ENCODE measurements at regions not wholly inside any gene's neighbourhood (a gene's known extent, or its start where the extent isn't known, plus 50 kb on each side); places are given as distances from the start of the nearest gene placed in this dataset.
"Not testable (repeated sequence)": the region's sequence is repeated elsewhere in the genome, so short reads cannot be mapped to it uniquely, and the experiment has no call there.

DNA sequence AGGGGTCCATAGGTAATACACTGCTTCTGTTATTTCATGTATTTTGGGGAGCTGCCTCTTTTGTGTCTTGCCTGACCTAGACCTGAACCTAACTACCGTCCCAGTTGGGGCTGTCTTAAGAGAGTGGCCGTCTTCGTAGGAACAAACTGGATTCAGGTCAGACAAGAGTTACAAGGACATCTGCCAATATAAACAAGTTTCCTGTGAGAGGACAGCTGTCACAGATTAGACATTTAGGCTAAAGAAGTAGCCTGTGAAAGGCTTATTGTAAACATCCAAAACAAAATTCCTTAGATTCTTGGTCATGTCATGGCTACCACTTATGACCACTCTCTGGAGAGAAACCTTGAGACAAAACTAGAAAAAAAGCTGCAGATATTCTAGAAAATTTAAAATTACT lies 797.6 kb upstream of the AADAT start:
- CTCF ChIA-PET = interaction anchor here (0.7 kb wide), 1 partner anchor 34 kb away, joined by 4 read pairs; no protein-coding TSS in a partner anchor
- POLR2A ChIA-PET = interaction anchor here (0.6 to 1.1 kb wide), 2 partner anchors 14 to 1266 kb away, joined by 3 read pairs; no protein-coding TSS in a partner anchor
- intact Hi-C loops (cut with micrococcal nuclease) = no loop called here

DNA sequence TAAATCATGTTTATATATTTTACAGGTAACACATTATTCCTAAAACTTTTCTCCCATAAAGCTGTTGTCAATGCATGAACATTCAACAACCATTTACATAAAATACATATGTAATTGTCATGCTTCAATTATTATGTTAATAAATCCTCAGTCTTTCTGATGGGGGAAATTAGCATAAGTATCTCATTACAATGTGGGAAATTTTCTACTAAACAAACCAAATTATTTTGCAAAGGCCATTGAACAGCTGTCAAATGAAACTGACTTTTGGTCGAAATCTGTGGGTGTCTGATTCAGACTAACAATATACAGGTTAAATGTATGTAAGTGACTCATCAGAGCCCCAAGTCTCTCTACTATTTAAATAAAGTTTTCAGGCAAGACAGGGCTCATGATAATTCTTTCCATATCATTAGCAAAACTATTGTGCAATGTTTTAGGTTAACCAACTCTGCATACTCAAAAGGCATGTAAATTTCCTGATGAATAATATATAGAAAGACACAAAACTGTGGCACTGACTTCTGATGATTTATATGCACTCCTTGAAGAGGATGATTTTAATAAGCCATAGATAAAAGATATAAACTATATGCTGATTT lies 795.3 kb upstream of the AADAT start:
- Mint-ChIP-seq H3K4me1 (ENCODE audit: insufficient read depth, unreplicated experiment) (peaks cover 6% of the 10 kb centered on the region), H3K27ac (ENCODE audit: low read depth, unreplicated experiment) (no peak overlapping the region), H3K9me3 (ENCODE audit: unreplicated experiment) (no peaks in the 10 kb centered on the region), H3K27me3 (ENCODE audit: insufficient read depth, unreplicated experiment) (no peaks in the 10 kb centered on the region), H3K4me3 (ENCODE audit: unreplicated experiment) (no peak overlapping the region), H3K36me3 (ENCODE audit: insufficient read depth, unreplicated experiment) (no peaks in the 10 kb centered on the region)
- ChIA-PET CTCF (no interaction called here), POLR2A (no interaction called here)
- DNase-seq (ENCODE audit: unreplicated experiment) = peak; percentile 6
- intact Hi-C loops (cut with micrococcal nuclease) = no loop called here
- TF ChIP-seq, protein P1, sequence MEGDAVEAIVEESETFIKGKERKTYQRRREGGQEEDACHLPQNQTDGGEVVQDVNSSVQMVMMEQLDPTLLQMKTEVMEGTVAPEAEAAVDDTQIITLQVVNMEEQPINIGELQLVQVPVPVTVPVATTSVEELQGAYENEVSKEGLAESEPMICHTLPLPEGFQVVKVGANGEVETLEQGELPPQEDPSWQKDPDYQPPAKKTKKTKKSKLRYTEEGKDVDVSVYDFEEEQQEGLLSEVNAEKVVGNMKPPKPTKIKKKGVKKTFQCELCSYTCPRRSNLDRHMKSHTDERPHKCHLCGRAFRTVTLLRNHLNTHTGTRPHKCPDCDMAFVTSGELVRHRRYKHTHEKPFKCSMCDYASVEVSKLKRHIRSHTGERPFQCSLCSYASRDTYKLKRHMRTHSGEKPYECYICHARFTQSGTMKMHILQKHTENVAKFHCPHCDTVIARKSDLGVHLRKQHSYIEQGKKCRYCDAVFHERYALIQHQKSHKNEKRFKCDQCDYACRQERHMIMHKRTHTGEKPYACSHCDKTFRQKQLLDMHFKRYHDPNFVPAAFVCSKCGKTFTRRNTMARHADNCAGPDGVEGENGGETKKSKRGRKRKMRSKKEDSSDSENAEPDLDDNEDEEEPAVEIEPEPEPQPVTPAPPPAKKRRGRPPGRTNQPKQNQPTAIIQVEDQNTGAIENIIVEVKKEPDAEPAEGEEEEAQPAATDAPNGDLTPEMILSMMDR (IDR thresholded peaks at IDR 0.05; ENCODE audit: unreplicated experiment) = no peak
- BruUV-seq (replicated peaks) = no TSS peak

More for the DNA sequence above, 797.6 kb upstream of the AADAT start:
- DNase-seq (ENCODE audit: unreplicated experiment) = no peak
- H3K36me3 Mint-ChIP-seq (ENCODE audit: insufficient read depth, unreplicated experiment) = no peaks in the 10 kb centered on the region
- no peaks in the 10 kb centered on the region for H3K27me3 Mint-ChIP-seq (ENCODE audit: insufficient read depth, unreplicated experiment)
- H3K27ac Mint-ChIP-seq (ENCODE audit: low read depth, unreplicated experiment) = no peak overlapping the region
- BruUV-seq (replicated peaks) = no TSS peak
- no peaks in the 10 kb centered on the region for H3K9me3 Mint-ChIP-seq (ENCODE audit: unreplicated experiment)
- H3K4me1 Mint-ChIP-seq (ENCODE audit: insufficient read depth, unreplicated experiment) = peaks cover 6% of the 10 kb centered on the region
- TF ChIP-seq, protein P1 (IDR thresholded peaks at IDR 0.05; ENCODE audit: unreplicated experiment) = no peak
- H3K4me3 Mint-ChIP-seq (ENCODE audit: unreplicated experiment) = no peak overlapping the region

DNA sequence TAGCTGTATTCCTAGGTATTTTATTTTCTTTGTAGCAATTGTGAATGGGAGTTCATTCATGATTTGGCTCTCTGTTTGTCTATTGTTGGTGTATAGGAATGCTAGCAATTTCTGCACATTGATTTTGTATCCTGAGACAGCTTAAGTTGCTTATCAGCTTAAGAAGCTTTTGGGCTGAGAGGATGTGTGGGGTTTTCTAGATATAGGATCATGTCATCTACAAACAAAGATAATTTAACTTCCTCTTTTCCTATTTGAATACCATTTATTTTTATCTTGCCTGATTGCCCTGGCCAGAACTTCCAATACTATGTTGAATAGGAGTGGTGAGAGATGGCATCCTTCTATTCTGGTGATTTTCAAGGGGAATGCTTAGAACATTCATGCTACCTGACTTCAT lies 791.9 kb upstream of the AADAT start:
- H3K36me3 Mint-ChIP-seq (ENCODE audit: insufficient read depth, unreplicated experiment); H3K27me3 Mint-ChIP-seq (ENCODE audit: insufficient read depth, unreplicated experiment); BruUV-seq (replicated peaks); DNase-seq (ENCODE audit: unreplicated experiment); POLR2A ChIA-PET; H3K4me1 Mint-ChIP-seq (ENCODE audit: insufficient read depth, unreplicated experiment); H3K4me3 Mint-ChIP-seq (ENCODE audit: unreplicated experiment); intact Hi-C loops (cut with micrococcal nuclease); CTCF ChIA-PET; H3K9me3 Mint-ChIP-seq (ENCODE audit: unreplicated experiment); H3K27ac Mint-ChIP-seq (ENCODE audit: low read depth, unreplicated experiment): not testable (repeated sequence)

DNA sequence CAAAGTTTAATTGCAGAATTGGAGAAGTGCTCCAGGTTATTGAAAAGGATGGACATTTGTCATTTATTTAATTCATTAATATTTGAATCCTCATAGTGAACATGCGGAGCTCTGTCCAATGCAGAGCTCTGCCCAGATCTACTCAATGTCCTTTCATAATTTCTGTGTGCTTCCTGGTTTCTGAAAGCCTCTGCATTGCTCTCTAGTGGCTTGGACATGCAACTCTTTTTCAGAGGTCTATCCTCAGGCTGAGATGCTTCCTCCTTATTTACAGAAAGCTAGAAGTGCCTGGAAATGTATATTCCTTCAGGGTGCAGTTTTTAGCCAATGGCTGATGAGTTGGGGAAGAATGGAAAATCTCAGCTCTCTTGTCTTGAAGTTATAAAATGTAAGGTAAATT lies 786.1 kb upstream of the AADAT start:
- Mint-ChIP-seq H3K36me3 (ENCODE audit: insufficient read depth, unreplicated experiment) (no peaks in the 10 kb centered on the region), H3K27ac (ENCODE audit: low read depth, unreplicated experiment) (no peak overlapping the region), H3K9me3 (ENCODE audit: unreplicated experiment) (no peaks in the 10 kb centered on the region), H3K4me3 (ENCODE audit: unreplicated experiment) (no peak overlapping the region), H3K27me3 (ENCODE audit: insufficient read depth, unreplicated experiment) (no peaks in the 10 kb centered on the region), H3K4me1 (ENCODE audit: insufficient read depth, unreplicated experiment) (peaks cover 14% of the 10 kb centered on the region)
- no TSS peak for BruUV-seq (replicated peaks)
- peak; percentile 13 for DNase-seq (ENCODE audit: unreplicated experiment)
- ChIA-PET CTCF (interaction anchor here (0.6 to 1.0 kb wide), 4 partner anchors 22 to 666 kb away, joined by 3 to 9 read pairs (median 3); no protein-coding TSS in a partner anchor), POLR2A (no interaction called here)
- TF ChIP-seq, protein P1 (IDR thresholded peaks at IDR 0.05; ENCODE audit: unreplicated experiment) = no peak
- intact Hi-C loops (cut with micrococcal nuclease) = no loop called here
